ENCODE measurements at regions not wholly inside any gene's neighbourhood (a gene's known extent, or its start where the extent isn't known, plus 50 kb on each side); places are given as distances from the start of the nearest gene placed in this dataset.

DNA sequence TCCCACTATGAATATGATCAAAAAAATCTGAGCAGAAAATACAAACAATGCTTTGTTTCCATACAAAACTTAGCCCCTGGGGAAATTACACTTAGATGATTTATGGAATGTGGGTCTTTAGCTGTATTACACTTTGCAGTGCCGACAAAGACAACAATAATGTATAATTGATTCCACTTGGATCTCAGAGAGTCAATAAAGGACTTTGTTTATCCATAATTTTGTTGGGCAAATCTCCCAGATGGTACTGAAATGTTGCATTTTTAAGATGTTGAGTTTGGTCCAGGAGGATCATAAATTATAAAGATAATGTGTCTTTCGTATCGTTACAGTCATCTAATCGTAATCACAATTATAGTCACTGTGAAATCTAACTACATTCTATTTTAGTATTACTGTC, 66.9 kb upstream of the DOCK1 start:
- no peak for DNase-seq (ENCODE audit: low read depth)
- TF ChIP-seq, protein P1, sequence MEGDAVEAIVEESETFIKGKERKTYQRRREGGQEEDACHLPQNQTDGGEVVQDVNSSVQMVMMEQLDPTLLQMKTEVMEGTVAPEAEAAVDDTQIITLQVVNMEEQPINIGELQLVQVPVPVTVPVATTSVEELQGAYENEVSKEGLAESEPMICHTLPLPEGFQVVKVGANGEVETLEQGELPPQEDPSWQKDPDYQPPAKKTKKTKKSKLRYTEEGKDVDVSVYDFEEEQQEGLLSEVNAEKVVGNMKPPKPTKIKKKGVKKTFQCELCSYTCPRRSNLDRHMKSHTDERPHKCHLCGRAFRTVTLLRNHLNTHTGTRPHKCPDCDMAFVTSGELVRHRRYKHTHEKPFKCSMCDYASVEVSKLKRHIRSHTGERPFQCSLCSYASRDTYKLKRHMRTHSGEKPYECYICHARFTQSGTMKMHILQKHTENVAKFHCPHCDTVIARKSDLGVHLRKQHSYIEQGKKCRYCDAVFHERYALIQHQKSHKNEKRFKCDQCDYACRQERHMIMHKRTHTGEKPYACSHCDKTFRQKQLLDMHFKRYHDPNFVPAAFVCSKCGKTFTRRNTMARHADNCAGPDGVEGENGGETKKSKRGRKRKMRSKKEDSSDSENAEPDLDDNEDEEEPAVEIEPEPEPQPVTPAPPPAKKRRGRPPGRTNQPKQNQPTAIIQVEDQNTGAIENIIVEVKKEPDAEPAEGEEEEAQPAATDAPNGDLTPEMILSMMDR (IDR thresholded peaks at IDR 0.05; ENCODE audit: low read depth, low read length, missing control alignments) = no peak

DNA sequence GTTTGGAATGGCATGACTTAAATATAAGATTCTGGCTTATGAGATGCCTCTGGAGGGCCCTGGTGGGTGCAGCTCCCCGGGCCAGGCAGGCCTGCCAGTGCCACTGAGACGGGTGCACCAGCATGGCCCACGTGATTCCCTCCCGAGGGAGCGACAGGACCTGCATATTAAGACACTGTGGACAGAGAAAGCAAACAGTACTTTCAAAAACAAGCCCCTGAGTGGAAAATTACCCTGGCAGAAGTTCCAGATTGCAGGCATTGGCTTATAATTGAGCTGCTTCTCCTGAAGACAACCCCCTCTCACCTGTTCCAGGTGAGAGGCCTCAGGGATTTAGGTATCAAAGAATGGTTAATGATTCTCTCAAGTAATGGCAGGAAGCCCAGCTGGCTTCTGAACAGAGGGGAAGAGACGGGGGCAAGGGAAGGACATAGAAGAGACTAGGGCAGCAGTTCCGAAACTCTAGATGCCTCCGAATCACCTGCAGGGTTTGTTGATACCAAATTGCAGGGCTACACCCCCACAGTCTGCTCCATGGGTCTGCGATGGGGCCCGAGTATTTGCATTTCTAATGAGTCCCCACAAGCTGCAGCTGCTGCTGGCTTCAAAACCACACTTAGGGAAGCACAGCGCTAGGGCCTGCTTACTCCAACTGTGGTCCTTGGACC, 66.0 kb upstream of the DOCK1 start:
- no peak overlapping the region for H3K4me3 ChIP-seq (ENCODE audit: low read depth, low read length)
- TF ChIP-seq, protein P1 (IDR thresholded peaks at IDR 0.05; ENCODE audit: low read depth, low read length, missing control alignments) = no peak
- DNase-seq (ENCODE audit: low read depth) = no peak

More for the DNA sequence above, 66.9 kb upstream of the DOCK1 start:
- H3K4me3 ChIP-seq (ENCODE audit: low read depth, low read length) = no peak overlapping the region

DNA sequence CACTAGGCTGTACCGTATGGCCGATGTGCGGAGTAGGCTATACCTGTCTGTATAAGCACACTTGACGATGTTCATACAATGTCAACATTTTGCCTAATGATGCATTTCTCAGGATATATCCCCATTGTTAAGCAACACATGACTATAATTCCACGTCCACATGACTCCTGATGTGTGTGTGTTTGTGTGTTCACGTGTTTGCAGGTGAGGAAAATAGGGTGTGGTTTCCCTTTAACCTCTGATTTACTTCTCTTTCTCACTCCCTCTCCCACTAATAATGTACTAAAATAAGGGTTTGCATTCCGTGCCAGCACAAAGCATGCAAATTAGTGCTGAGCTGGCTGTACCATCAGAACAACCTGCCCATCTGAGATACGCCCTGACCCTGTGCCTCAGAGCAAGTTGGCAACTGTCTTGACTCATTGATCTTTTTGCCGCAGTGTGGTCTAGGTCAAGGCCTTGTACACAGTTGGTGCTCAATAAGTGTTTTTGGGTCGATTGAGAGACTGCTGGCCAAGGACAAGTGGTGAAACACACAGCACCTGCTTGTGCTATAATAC, 64.6 kb upstream of the DOCK1 start:
- H3K4me3 ChIP-seq (ENCODE audit: low read depth, low read length) = no peak overlapping the region
- TF ChIP-seq, protein P1 (IDR thresholded peaks at IDR 0.05; ENCODE audit: low read depth, low read length, missing control alignments) = no peak
- no peak for DNase-seq (ENCODE audit: low read depth)

DNA sequence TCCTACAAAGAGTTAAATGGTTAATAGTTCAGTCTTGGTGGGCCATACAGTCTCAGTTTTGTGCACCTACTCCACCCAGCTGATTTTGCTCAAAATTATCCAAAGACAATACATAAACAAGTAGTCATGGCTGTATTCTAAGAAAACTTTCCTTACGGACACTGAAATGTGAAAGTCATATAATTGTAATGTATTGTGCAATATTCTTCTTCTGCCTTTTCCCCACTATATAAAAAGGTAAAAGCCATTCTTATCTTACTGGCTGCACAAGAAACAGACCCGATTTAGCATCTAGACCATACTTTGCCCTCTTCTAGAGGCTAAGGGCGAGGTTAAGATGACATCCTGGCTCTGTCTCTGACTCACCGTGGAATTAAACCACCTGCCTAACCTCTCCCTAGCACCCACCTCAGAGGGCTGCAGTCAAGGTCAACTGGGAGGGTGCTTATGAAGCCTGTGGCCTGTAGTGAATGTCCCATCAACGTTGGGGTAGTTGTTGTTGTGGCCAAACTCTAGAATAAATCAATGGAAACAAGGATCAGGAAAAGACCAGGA, 63.8 kb upstream of the DOCK1 start:
- no peak overlapping the region for H3K4me3 ChIP-seq (ENCODE audit: low read depth, low read length)
- no peak for DNase-seq (ENCODE audit: low read depth)
- TF ChIP-seq, protein P1 (IDR thresholded peaks at IDR 0.05; ENCODE audit: low read depth, low read length, missing control alignments) = no peak

DNA sequence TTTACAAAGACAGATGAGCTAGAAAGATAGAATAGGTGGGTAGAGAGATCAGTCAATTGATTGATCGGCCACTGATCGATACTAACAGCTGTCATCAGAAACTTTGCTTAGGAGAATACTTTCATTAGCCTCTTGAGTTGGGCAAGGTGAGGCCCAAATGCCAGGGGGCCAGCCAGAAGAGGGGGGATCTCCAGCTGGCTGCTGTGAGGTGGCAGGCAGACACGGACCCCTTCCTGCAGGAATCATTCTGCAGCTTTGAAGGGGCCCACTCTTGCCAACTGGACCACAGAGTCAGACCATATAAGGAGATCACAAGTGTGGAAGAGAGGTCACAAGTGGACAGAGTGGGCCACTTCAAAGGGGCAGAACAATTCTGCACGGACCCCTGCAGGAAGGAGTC, 62.9 kb upstream of the DOCK1 start:
- TF ChIP-seq, protein P1 (IDR thresholded peaks at IDR 0.05; ENCODE audit: low read depth, low read length, missing control alignments) = no peak
- H3K4me3 ChIP-seq (ENCODE audit: low read depth, low read length) = no peak overlapping the region
- DNase-seq (ENCODE audit: low read depth) = no peak

DNA sequence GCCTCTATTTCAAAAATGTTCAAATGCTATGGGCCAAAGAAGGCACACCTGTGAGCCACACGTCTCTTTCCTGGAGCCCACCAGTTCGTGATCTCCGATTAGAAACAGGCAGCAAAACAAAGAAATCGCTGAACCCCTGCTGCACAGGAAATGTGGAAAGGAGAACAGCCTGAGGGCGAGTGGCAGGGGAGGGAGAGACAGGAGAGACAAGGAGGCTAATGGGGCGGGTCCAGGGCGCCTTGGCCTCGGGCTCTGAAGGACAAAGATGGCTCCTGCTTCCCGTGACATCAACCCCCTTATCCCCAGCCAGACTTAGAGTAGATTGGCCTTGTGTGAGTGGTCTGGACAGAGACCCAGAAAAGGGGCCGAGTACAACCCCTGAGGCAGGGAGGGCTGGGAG, 62.4 kb upstream of the DOCK1 start:
- DNase-seq (ENCODE audit: low read depth) = no peak
- TF ChIP-seq, protein P1 (IDR thresholded peaks at IDR 0.05; ENCODE audit: low read depth, low read length, missing control alignments) = no peak
- H3K4me3 ChIP-seq (ENCODE audit: low read depth, low read length) = no peak overlapping the region
